MCF 10A (cell line): ENCODE measurements at regions not wholly inside any gene's neighbourhood (a gene's known extent, or its start where the extent isn't known, plus 50 kb on each side); places are given as distances from the start of the nearest gene placed in this dataset.

Source experiments
- BruUV-seq: library from RNA; stranded (reverse); fragments of 400-500 nt; replicated peaks from 2 replicates; lab custom pipeline; 2021; lab: Mats Ljungman, UMichigan
- CTCF ChIA-PET: fragments of 300-600 bp; sonication (Branson Sonifier 250); formaldehyde crosslinking; extraction: SDS; loops from one replicate; lab custom pipeline; 2021; ENCODE audit warnings: antibody characterized with exemption, inconsistent platforms; lab: Yijun Ruan, JAX
- POLR2A ChIA-PET: fragments of 300-600, 350-650 bp; sonication (Branson Sonifier 250); formaldehyde crosslinking; extraction: SDS; loops from one replicate; lab custom pipeline; 2020; ENCODE audit warnings: antibody characterized with exemption, inconsistent platforms; lab: Yijun Ruan, JAX
- DNase-seq: peaks from one replicate; pipeline ENCODE4 v3.0.0-alpha.2; 2018; ENCODE audit not compliant: unreplicated experiment
- H3K27ac Mint-ChIP-seq: one replicate; pipeline ENCODE4 v1.8.0; 2022; ENCODE audit warnings: mild to moderate bottlenecking, low read depth, mixed read lengths; ENCODE audit not compliant: unreplicated experiment
- H3K27me3 Mint-ChIP-seq: one replicate; pipeline ENCODE4 v1.8.0; 2022; ENCODE audit warnings: mixed read lengths; ENCODE audit not compliant: insufficient read depth, unreplicated experiment
- H3K36me3 Mint-ChIP-seq: one replicate; pipeline ENCODE4 v1.8.0; 2022; ENCODE audit warnings: mild to moderate bottlenecking, moderate library complexity, mixed read lengths; ENCODE audit not compliant: insufficient read depth, unreplicated experiment
- H3K4me1 Mint-ChIP-seq: one replicate; pipeline ENCODE4 v1.8.0; 2022; ENCODE audit warnings: mixed read lengths; ENCODE audit not compliant: insufficient read depth, unreplicated experiment
- H3K4me3 Mint-ChIP-seq: one replicate; pipeline ENCODE4 v1.8.0; 2022; ENCODE audit warnings: mild to moderate bottlenecking, moderate library complexity, mixed read lengths; ENCODE audit not compliant: unreplicated experiment
- H3K9me3 Mint-ChIP-seq: one replicate; pipeline ENCODE4 v1.8.0; 2022; ENCODE audit warnings: mixed read lengths; ENCODE audit not compliant: unreplicated experiment
- CTCF ChIP-seq: fragments of 200-600 bp; IDR thresholded peaks from one replicate; pipeline ENCODE4 v1.8.0; 2022; ENCODE audit warnings: antibody characterized with exemption, mild to moderate bottlenecking; ENCODE audit not compliant: unreplicated experiment
- intact Hi-C: fragments of 100-400 bp; cut with micrococcal nuclease; formaldehyde crosslinking; loops from 2 replicates; pipeline ENCODE4 v1.14.1; 2022

GRCh38 chr13:87131611-87132010, 539.6 kb upstream of the SLITRK5 start:
- DNase-seq = no peak
- POLR2A ChIA-PET = no interaction called here
- no TSS peak for BruUV-seq
- Mint-ChIP-seq H3K9me3 (no peaks in the 10 kb centered on the region), H3K27ac (no peak overlapping the region), H3K27me3 (no peaks in the 10 kb centered on the region), H3K36me3 (no peaks in the 10 kb centered on the region), H3K4me1 (peaks cover 15% of the 10 kb centered on the region), H3K4me3 (no peak overlapping the region)
- intact Hi-C loops = no loop called here
- CTCF ChIA-PET = no interaction called here
- no peak for TF ChIP-seq CTCF

GRCh38 chr13:87138866-87139265, 532.3 kb upstream of the SLITRK5 start:
- no TSS peak for BruUV-seq
- H3K9me3 Mint-ChIP-seq = no peaks in the 10 kb centered on the region
- CTCF ChIA-PET = no interaction called here
- H3K36me3 Mint-ChIP-seq = no peaks in the 10 kb centered on the region
- no peaks in the 10 kb centered on the region for H3K27me3 Mint-ChIP-seq
- no peak for TF ChIP-seq CTCF
- H3K4me1 Mint-ChIP-seq = no peaks in the 10 kb centered on the region
- intact Hi-C loops = no loop called here
- no peak for DNase-seq
- H3K27ac Mint-ChIP-seq = no peak overlapping the region
- no peak overlapping the region for H3K4me3 Mint-ChIP-seq
- POLR2A ChIA-PET = no interaction called here

- intact Hi-C loops = no loop called here
- H3K36me3 Mint-ChIP-seq = no peaks in the 10 kb centered on the region
- ChIA-PET POLR2A (no interaction called here), CTCF (no interaction called here)
- TF ChIP-seq CTCF = no peak
- H3K27ac Mint-ChIP-seq = no peak overlapping the region
- H3K4me3 Mint-ChIP-seq = no peak overlapping the region
- no peaks in the 10 kb centered on the region for H3K27me3 Mint-ChIP-seq
- H3K9me3 Mint-ChIP-seq = peaks cover 7% of the 10 kb centered on the region
- DNase-seq = no peak
- H3K4me1 Mint-ChIP-seq = peaks cover 4% of the 10 kb centered on the region
- BruUV-seq = no TSS peak
Measured at GRCh38 chr13:87147076-87147475, 524.1 kb upstream of the SLITRK5 start.

GRCh38 chr13:87153371-87153770, 517.8 kb upstream of the SLITRK5 start:
- ChIA-PET POLR2A (no interaction called here), CTCF (no interaction called here)
- Mint-ChIP-seq H3K36me3 (no peaks in the 10 kb centered on the region), H3K4me1 (no peaks in the 10 kb centered on the region), H3K27me3 (no peaks in the 10 kb centered on the region), H3K9me3 (peaks cover 5% of the 10 kb centered on the region), H3K27ac (no peak overlapping the region), H3K4me3 (no peak overlapping the region)
- TF ChIP-seq CTCF = no peak
- DNase-seq = no peak
- no TSS peak for BruUV-seq
- intact Hi-C loops = no loop called here
